ENCODE measurements at regions not wholly inside any gene's neighbourhood (a gene's known extent, or its start where the extent isn't known, plus 50 kb on each side); places are given as distances from the start of the nearest gene placed in this dataset.

- DNase-seq (ENCODE audit: low spot score in 2 of 2) (no peak), ATAC-seq (no peak)
- Mint-ChIP-seq H3K27ac (no peak overlapping the region), H3K36me3 (no peaks in the 10 kb centered on the region), H3K9me3 (no peaks in the 10 kb centered on the region), H3K4me1 (no peaks in the 10 kb centered on the region), H3K4me3 (no peak overlapping the region)
Observed at GRCh38 chr16:82329504-82330192, 159.6 kb upstream of the MPHOSPH6 start.

- Mint-ChIP-seq H3K36me3 (no peaks in the 10 kb centered on the region), H3K9me3 (peaks cover 3% of the 10 kb centered on the region), H3K4me3 (no peak overlapping the region), H3K27ac (no peak overlapping the region), H3K4me1 (no peaks in the 10 kb centered on the region)
- DNase-seq (ENCODE audit: low spot score in 2 of 2) (no peak), ATAC-seq (no peak)
Observed at GRCh38 chr16:82328881-82329469, 159.0 kb upstream of the MPHOSPH6 start.

GRCh38 chr16:82323171-82323570 is 153.1 kb upstream of the MPHOSPH6 start:
- Mint-ChIP-seq H3K4me1 (no peaks in the 10 kb centered on the region), H3K4me3 (no peak overlapping the region), H3K36me3 (no peaks in the 10 kb centered on the region), H3K27ac (no peak overlapping the region), H3K9me3 (peaks cover 11% of the 10 kb centered on the region)
- DNase-seq (ENCODE audit: low spot score in 2 of 2) (no peak), ATAC-seq (no peak)

- Mint-ChIP-seq H3K36me3 (no peaks in the 10 kb centered on the region), H3K4me3 (no peak overlapping the region), H3K9me3 (peaks cover 11% of the 10 kb centered on the region), H3K4me1 (no peaks in the 10 kb centered on the region), H3K27ac (no peak overlapping the region)
- ATAC-seq (no peak), DNase-seq (ENCODE audit: low spot score in 2 of 2) (no peak)
Observed at GRCh38 chr16:82322177-82322576, 152.2 kb upstream of the MPHOSPH6 start.

- DNase-seq (ENCODE audit: low spot score in 2 of 2) (no peak), ATAC-seq (no peak)
- H3K4me1 Mint-ChIP-seq = no peaks in the 10 kb centered on the region
- peaks cover 8% of the 10 kb centered on the region for H3K9me3 Mint-ChIP-seq
- H3K4me3 Mint-ChIP-seq = no peak overlapping the region
- no peak overlapping the region for H3K27ac Mint-ChIP-seq
- H3K36me3 Mint-ChIP-seq = no peaks in the 10 kb centered on the region
Observed at GRCh38 chr16:82319038-82319437, 149.0 kb upstream of the MPHOSPH6 start.

- Mint-ChIP-seq H3K9me3 (peaks cover 3% of the 10 kb centered on the region), H3K4me3 (no peak overlapping the region), H3K36me3 (no peaks in the 10 kb centered on the region), H3K4me1 (peaks cover 4% of the 10 kb centered on the region), H3K27ac (no peak overlapping the region)
- ATAC-seq (no peak), DNase-seq (ENCODE audit: low spot score in 2 of 2) (no peak)
Observed at GRCh38 chr16:82317411-82318167, 147.6 kb upstream of the MPHOSPH6 start.

GRCh38 chr16:82313754-82314153 is 143.7 kb upstream of the MPHOSPH6 start:
- Mint-ChIP-seq H3K9me3 (peaks cover 3% of the 10 kb centered on the region), H3K36me3 (no peaks in the 10 kb centered on the region), H3K4me1 (peaks cover 5% of the 10 kb centered on the region), H3K27ac (no peak overlapping the region), H3K4me3 (no peak overlapping the region)
- no peak for DNase-seq (ENCODE audit: low spot score in 2 of 2)
- no peak for ATAC-seq

GRCh38 chr16:82311528-82311927 is 141.5 kb upstream of the MPHOSPH6 start:
- DNase-seq (ENCODE audit: low spot score in 2 of 2) (no peak), ATAC-seq (no peak)
- H3K9me3 Mint-ChIP-seq = peaks cover 3% of the 10 kb centered on the region
- H3K36me3 Mint-ChIP-seq = no peaks in the 10 kb centered on the region
- H3K27ac Mint-ChIP-seq = no peak overlapping the region
- H3K4me1 Mint-ChIP-seq = peaks cover 5% of the 10 kb centered on the region
- no peak overlapping the region for H3K4me3 Mint-ChIP-seq

GRCh38 chr16:82302042-82302727 is 132.2 kb upstream of the MPHOSPH6 start:
- no peak for DNase-seq (ENCODE audit: low spot score in 2 of 2)
- Mint-ChIP-seq H3K4me1 (no peaks in the 10 kb centered on the region), H3K36me3 (no peaks in the 10 kb centered on the region), H3K9me3 (no peaks in the 10 kb centered on the region), H3K27ac (no peak overlapping the region), H3K4me3 (no peak overlapping the region)
- ATAC-seq = peak; percentile 16

- H3K9me3 Mint-ChIP-seq = no peaks in the 10 kb centered on the region
Observed at GRCh38 chr16:82301146-82301755, 131.2 kb upstream of the MPHOSPH6 start.

GRCh38 chr16:82300374-82300951 is 130.4 kb upstream of the MPHOSPH6 start:
- H3K9me3 Mint-ChIP-seq = no peaks in the 10 kb centered on the region
- H3K27ac Mint-ChIP-seq = no peak overlapping the region
- no peak overlapping the region for H3K4me3 Mint-ChIP-seq
- ATAC-seq (no peak), DNase-seq (ENCODE audit: low spot score in 2 of 2) (no peak)
- H3K36me3 Mint-ChIP-seq = no peaks in the 10 kb centered on the region
- H3K4me1 Mint-ChIP-seq = no peaks in the 10 kb centered on the region

More at GRCh38 chr16:82301146-82301755, 131.2 kb upstream of the MPHOSPH6 start:
- ATAC-seq (peak; percentile 54), DNase-seq (ENCODE audit: low spot score in 2 of 2) (no peak)
- Mint-ChIP-seq H3K36me3 (no peaks in the 10 kb centered on the region), H3K4me1 (no peaks in the 10 kb centered on the region), H3K4me3 (no peak overlapping the region), H3K27ac (no peak overlapping the region)

- Mint-ChIP-seq H3K36me3 (no peaks in the 10 kb centered on the region), H3K9me3 (no peaks in the 10 kb centered on the region), H3K27ac (no peak overlapping the region), H3K4me1 (no peaks in the 10 kb centered on the region), H3K4me3 (no peak overlapping the region)
- DNase-seq (ENCODE audit: low spot score in 2 of 2) (no peak), ATAC-seq (peak; percentile 43)
Observed at GRCh38 chr16:82298472-82298871, 128.4 kb upstream of the MPHOSPH6 start.

- H3K36me3 Mint-ChIP-seq = no peaks in the 10 kb centered on the region
- no peaks in the 10 kb centered on the region for H3K9me3 Mint-ChIP-seq
- H3K27ac Mint-ChIP-seq = no peak overlapping the region
- no peaks in the 10 kb centered on the region for H3K4me1 Mint-ChIP-seq
- no peak for ATAC-seq
- DNase-seq (ENCODE audit: low spot score in 2 of 2) = no peak
- H3K4me3 Mint-ChIP-seq = no peak overlapping the region
Observed at GRCh38 chr16:82295290-82296201, 125.5 kb upstream of the MPHOSPH6 start.

GRCh38 chr16:82293671-82294070 is 123.6 kb upstream of the MPHOSPH6 start:
- no peaks in the 10 kb centered on the region for H3K9me3 Mint-ChIP-seq
- no peak for ATAC-seq
- no peak for DNase-seq (ENCODE audit: low spot score in 2 of 2)
- H3K4me1 Mint-ChIP-seq = no peaks in the 10 kb centered on the region
- H3K4me3 Mint-ChIP-seq = no peak overlapping the region
- no peaks in the 10 kb centered on the region for H3K36me3 Mint-ChIP-seq
- no peak overlapping the region for H3K27ac Mint-ChIP-seq
